Esophagus squamous epithelium (tissue), 4 donors: ENCODE measurements at regions not wholly inside any gene's neighbourhood (a gene's known extent, or its start where the extent isn't known, plus 50 kb on each side); places are given as distances from the start of the nearest gene placed in this dataset.

Experiments
- POLR2A ChIP-seq, 4 donors: fragments of 450-650 bp; IDR thresholded peaks; one replicate each; pipeline ENCODE4 v1.6.1; 2017; ENCODE audit warnings: antibody characterized with exemption in 4 of 4, mild to moderate bottlenecking in 4 of 4, moderate library complexity in 3 of 4
- TF ChIP-seq, protein P1 (sequence below), 6 experiments: fragments of 450-650 bp in 4 of 6; fragments of 200-600 bp in 2 of 6; sonication (generic) in 2 of 6; IDR thresholded peaks; one replicate each; pipeline ENCODE4 v1.5.1; 2016 to 2019; ENCODE audit warnings: antibody characterized with exemption in 6 of 6, mild to moderate bottlenecking in 4 of 6, moderate library complexity in 4 of 6

DNA sequence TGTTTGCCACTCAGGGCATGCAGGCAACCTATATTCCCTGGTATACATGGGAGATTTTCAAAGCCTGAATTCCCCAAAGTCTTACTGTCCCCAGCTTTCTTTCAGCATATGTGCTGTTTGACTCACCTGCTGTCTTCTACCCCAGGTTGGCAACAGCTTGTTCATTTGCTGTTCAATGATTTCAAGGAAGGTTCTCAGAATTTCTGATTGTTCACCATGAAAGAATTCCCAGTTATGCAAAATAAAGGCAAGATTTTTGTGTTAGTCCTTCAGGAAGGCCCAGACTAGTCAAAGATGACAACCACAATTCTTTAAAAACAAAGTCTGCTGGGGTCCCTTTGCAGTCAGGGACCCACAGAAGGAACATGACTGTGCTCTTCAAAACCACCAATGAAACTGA, 1057.8 kb upstream of the CDH2 start:
- TF ChIP-seq, protein P1, sequence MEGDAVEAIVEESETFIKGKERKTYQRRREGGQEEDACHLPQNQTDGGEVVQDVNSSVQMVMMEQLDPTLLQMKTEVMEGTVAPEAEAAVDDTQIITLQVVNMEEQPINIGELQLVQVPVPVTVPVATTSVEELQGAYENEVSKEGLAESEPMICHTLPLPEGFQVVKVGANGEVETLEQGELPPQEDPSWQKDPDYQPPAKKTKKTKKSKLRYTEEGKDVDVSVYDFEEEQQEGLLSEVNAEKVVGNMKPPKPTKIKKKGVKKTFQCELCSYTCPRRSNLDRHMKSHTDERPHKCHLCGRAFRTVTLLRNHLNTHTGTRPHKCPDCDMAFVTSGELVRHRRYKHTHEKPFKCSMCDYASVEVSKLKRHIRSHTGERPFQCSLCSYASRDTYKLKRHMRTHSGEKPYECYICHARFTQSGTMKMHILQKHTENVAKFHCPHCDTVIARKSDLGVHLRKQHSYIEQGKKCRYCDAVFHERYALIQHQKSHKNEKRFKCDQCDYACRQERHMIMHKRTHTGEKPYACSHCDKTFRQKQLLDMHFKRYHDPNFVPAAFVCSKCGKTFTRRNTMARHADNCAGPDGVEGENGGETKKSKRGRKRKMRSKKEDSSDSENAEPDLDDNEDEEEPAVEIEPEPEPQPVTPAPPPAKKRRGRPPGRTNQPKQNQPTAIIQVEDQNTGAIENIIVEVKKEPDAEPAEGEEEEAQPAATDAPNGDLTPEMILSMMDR (IDR thresholded peaks at IDR 0.05), result no peak
- no peak for TF ChIP-seq POLR2A (IDR thresholded peaks at IDR 0.05)
